Neural cell (in vitro differentiated cells): ENCODE measurements at regions not wholly inside any gene's neighbourhood (a gene's known extent, or its start where the extent isn't known, plus 50 kb on each side); places are given as distances from the start of the nearest gene placed in this dataset.

Source experiments
- H2AFZ ChIP-seq: fragments of 200-600, 300-800 bp; sonication (generic), shearing (Covaris generic); 2 replicates; pipeline ENCODE4 v1.6.0; 2014; ENCODE audit warnings: low read depth, mild to moderate bottlenecking, antibody characterized with exemption, low read length, moderate library complexity
- H3F3A ChIP-seq: fragments of 200-600 bp; shearing (Covaris generic); 2 replicates; pipeline ENCODE4 v1.6.1; 2016; ENCODE audit warnings: mild to moderate bottlenecking, moderate library complexity, mixed read lengths, antibody characterized with exemption, low read length; ENCODE audit not compliant: insufficient read depth, poor library complexity, severe bottlenecking
- H3K27ac ChIP-seq: fragments of 200-600, 300-800 bp; sonication (generic), shearing (Covaris generic); 2 replicates; pipeline ENCODE4 v1.5.1; 2014; ENCODE audit warnings: mild to moderate bottlenecking, low read length, moderate library complexity
- H3K27me3 ChIP-seq: fragments of 300-800, 200-600 bp; sonication (generic), shearing (Covaris generic); 2 replicates; pipeline ENCODE4 v1.6.0; 2014; ENCODE audit warnings: mild to moderate bottlenecking, low read depth, low read length, moderate library complexity; ENCODE audit not compliant: insufficient read depth
- H3K36me3 ChIP-seq: fragments of 300-800, 200-600 bp; sonication (generic), shearing (Covaris generic); 2 replicates; pipeline ENCODE4 v1.5.1; 2014; ENCODE audit warnings: mild to moderate bottlenecking, antibody characterized with exemption, low read length, moderate library complexity; ENCODE audit not compliant: insufficient read depth
- H3K4me2 ChIP-seq: fragments of 300-800, 200-600 bp; sonication (generic), shearing (Covaris generic); 2 replicates; pipeline ENCODE4 v1.6.0; 2014; ENCODE audit warnings: mild to moderate bottlenecking, low read length
- H3K4me3 ChIP-seq: fragments of 300-800, 200-600 bp; sonication (generic), shearing (Covaris generic); 2 replicates; pipeline ENCODE4 v1.5.1; 2014; ENCODE audit warnings: mild to moderate bottlenecking, low read length, moderate library complexity
- H3K79me2 ChIP-seq: fragments of 200-600 bp; shearing (Covaris generic); replicated peaks from 2 replicates; pipeline ENCODE4 v1.6.0; 2014; ENCODE audit warnings: mild to moderate bottlenecking, low read length, moderate library complexity; ENCODE audit not compliant: insufficient read depth
- H3K9ac ChIP-seq: fragments of 300-800, 200-600 bp; sonication (generic), shearing (Covaris generic); 2 replicates; pipeline ENCODE4 v1.6.1; 2016; ENCODE audit warnings: mild to moderate bottlenecking, low read length, mixed read lengths
- H3K9me2 ChIP-seq: fragments of 200-600 bp; shearing (Covaris generic); 2 replicates; pipeline ENCODE4 v1.6.1; 2016; ENCODE audit warnings: mild to moderate bottlenecking, low read length, mixed read lengths; ENCODE audit not compliant: insufficient read depth
- H3K9me3 ChIP-seq: fragments of 200-600, 300-800 bp; sonication (generic), shearing (Covaris generic); 2 replicates; pipeline ENCODE4 v1.6.1; 2016; ENCODE audit warnings: mild to moderate bottlenecking, mixed run types, low read length, moderate library complexity, mixed read lengths
- H4K20me1 ChIP-seq: fragments of 200-600 bp; shearing (Covaris generic); 2 replicates; pipeline ENCODE4 v1.6.1; 2016; ENCODE audit warnings: mild to moderate bottlenecking, mixed run types; ENCODE audit not compliant: insufficient read depth
- CTCF ChIP-seq: fragments of 450-650 bp; IDR thresholded peaks from 2 replicates; pipeline ENCODE4 v1.5.1; 2014; ENCODE audit warnings: antibody characterized with exemption, mild to moderate bottlenecking, moderate library complexity; ENCODE audit not compliant: poor library complexity, severe bottlenecking
- EP300 ChIP-seq: fragments of 450-650 bp; conservative IDR thresholded peaks from 2 replicates; pipeline ENCODE4 v1.6.1; 2014; ENCODE audit warnings: antibody characterized with exemption, mild to moderate bottlenecking, moderate library complexity; ENCODE audit not compliant: poor library complexity, severe bottlenecking
- EZH2 ChIP-seq: fragments of 200-600, 300-800 bp; shearing (Covaris generic), sonication (generic); IDR thresholded peaks from 2 replicates; pipeline ENCODE4 v1.6.1; 2014; ENCODE audit warnings: antibody characterized with exemption, low read length, borderline replicate concordance, mild to moderate bottlenecking; ENCODE audit not compliant: insufficient read depth, poor library complexity, severe bottlenecking
- MXI1 ChIP-seq: fragments of 450-650 bp; conservative IDR thresholded peaks from 2 replicates; pipeline ENCODE4 v1.6.1; 2014; ENCODE audit warnings: antibody characterized with exemption, mild to moderate bottlenecking; ENCODE audit not compliant: poor library complexity, severe bottlenecking
- POLR2AphosphoS5 ChIP-seq: IDR thresholded peaks from 2 replicates; pipeline ENCODE4 v1.6.1; 2012
- RAD21 ChIP-seq: fragments of 450-650 bp; conservative IDR thresholded peaks from 2 replicates; pipeline ENCODE4 v1.6.1; 2014; ENCODE audit warnings: antibody characterized with exemption, mild to moderate bottlenecking, moderate library complexity
- REST ChIP-seq: IDR thresholded peaks from 2 replicates; pipeline ENCODE4 v1.6.1; 2012; ENCODE audit warnings: borderline replicate concordance
- SMC3 ChIP-seq: fragments of 450-650 bp; conservative IDR thresholded peaks from 2 replicates; pipeline ENCODE4 v1.6.1; 2014; ENCODE audit warnings: antibody characterized with exemption, mild to moderate bottlenecking, moderate library complexity; ENCODE audit not compliant: poor library complexity
- TAF1 ChIP-seq: IDR thresholded peaks from 2 replicates; pipeline ENCODE4 v1.6.1; 2012; ENCODE audit warnings: low read depth

- no peaks in the 10 kb centered on the region for H3F3A ChIP-seq
- H3K9ac ChIP-seq = no peak overlapping the region
- no peaks in the 10 kb centered on the region for H3K27me3 ChIP-seq
- H3K9me3 ChIP-seq = no peaks in the 10 kb centered on the region
- no peak overlapping the region for H3K4me2 ChIP-seq
- H3K36me3 ChIP-seq = no peaks in the 10 kb centered on the region
- no peaks in the 10 kb centered on the region for H3K9me2 ChIP-seq
- TF ChIP-seq MXI1 = no peak
- TF ChIP-seq REST = no peak
- no peak for TF ChIP-seq RAD21
- TF ChIP-seq CTCF = no peak
- TF ChIP-seq POLR2AphosphoS5 = no peak
- TF ChIP-seq SMC3 = no peak
- no peak for TF ChIP-seq EZH2
- TF ChIP-seq EP300 = no peak
- no peak for TF ChIP-seq TAF1
- no peak overlapping the region for H3K27ac ChIP-seq
- H2AFZ ChIP-seq = no peak overlapping the region
- H3K79me2 ChIP-seq = no peaks in the 10 kb centered on the region
- H4K20me1 ChIP-seq = no peaks in the 10 kb centered on the region
- no peak overlapping the region for H3K4me3 ChIP-seq
These were observed 604.7 kb upstream of the SOX9 start for GRCh38 chr17:71516149-71516548.

- Histone ChIP-seq H3K9me3 (no peaks in the 10 kb centered on the region), H3K27me3 (no peaks in the 10 kb centered on the region), H3K27ac (no peak overlapping the region), H3F3A (no peaks in the 10 kb centered on the region), H3K4me3 (no peak overlapping the region), H3K79me2 (no peaks in the 10 kb centered on the region), H3K36me3 (no peaks in the 10 kb centered on the region), H3K4me2 (no peak overlapping the region), H4K20me1 (no peaks in the 10 kb centered on the region), H2AFZ (no peak overlapping the region), H3K9me2 (no peaks in the 10 kb centered on the region), H3K9ac (no peak overlapping the region)
- TF ChIP-seq POLR2AphosphoS5 (no peak), REST (no peak), CTCF (no peak), TAF1 (no peak), RAD21 (no peak), MXI1 (no peak), SMC3 (no peak), EP300 (no peak), EZH2 (no peak)
These were observed 601.5 kb upstream of the SOX9 start for GRCh38 chr17:71519285-71519684.
